Prostate gland (tissue), 2 donors: ENCODE measurements at regions not wholly inside any gene's neighbourhood (a gene's known extent, or its start where the extent isn't known, plus 50 kb on each side); places are given as distances from the start of the nearest gene placed in this dataset.

Experiments used
- POLR2A ChIP-seq: fragments of 450-650 bp; IDR thresholded peaks from one replicate; pipeline ENCODE4 v1.6.1; 2016; ENCODE audit warnings: antibody characterized with exemption, mild to moderate bottlenecking
- POLR2AphosphoS5 ChIP-seq: sonication (generic); formaldehyde crosslinking; IDR thresholded peaks from one replicate; pipeline ENCODE4 v1.6.1; 2017; ENCODE audit warnings: antibody characterized with exemption
- TF ChIP-seq, protein P1 (sequence below), 4 experiments: fragments of 200-600 bp in 2 of 4; fragments of 450-650 bp in 2 of 4; sonication (generic) in 2 of 4; IDR thresholded peaks; 1 replicate in 3 of 4; 2 replicates in 1 of 4; pipeline ENCODE4 v1.5.1; 2016 to 2019; ENCODE audit warnings: antibody characterized with exemption in 4 of 4, mild to moderate bottlenecking in 2 of 4, moderate library complexity in 2 of 4

DNA sequence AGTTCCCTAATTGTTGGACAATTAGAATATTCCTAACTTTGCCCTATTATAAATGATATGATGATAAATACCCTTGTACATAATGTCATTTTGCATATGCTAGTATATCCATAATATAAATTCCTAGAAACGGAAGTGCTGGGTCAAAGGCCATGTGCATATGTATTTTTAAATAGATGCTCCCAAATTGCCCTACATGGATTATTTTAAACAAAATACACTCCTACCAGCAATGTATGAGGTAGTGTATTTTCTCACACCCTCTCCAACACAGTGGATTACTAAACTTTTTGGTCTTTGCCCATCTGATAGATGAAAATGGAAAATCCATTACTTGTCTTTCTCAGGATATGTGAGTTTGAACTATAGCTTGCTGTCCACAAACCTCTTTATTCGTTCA lies 385.1 kb upstream of the JARID2 start:
- TF ChIP-seq POLR2A (no peak), POLR2AphosphoS5 (no peak)
- TF ChIP-seq, protein P1, sequence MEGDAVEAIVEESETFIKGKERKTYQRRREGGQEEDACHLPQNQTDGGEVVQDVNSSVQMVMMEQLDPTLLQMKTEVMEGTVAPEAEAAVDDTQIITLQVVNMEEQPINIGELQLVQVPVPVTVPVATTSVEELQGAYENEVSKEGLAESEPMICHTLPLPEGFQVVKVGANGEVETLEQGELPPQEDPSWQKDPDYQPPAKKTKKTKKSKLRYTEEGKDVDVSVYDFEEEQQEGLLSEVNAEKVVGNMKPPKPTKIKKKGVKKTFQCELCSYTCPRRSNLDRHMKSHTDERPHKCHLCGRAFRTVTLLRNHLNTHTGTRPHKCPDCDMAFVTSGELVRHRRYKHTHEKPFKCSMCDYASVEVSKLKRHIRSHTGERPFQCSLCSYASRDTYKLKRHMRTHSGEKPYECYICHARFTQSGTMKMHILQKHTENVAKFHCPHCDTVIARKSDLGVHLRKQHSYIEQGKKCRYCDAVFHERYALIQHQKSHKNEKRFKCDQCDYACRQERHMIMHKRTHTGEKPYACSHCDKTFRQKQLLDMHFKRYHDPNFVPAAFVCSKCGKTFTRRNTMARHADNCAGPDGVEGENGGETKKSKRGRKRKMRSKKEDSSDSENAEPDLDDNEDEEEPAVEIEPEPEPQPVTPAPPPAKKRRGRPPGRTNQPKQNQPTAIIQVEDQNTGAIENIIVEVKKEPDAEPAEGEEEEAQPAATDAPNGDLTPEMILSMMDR (IDR thresholded peaks at IDR 0.05), result no peak
